Left lung (tissue), 4 donors: ENCODE measurements at regions not wholly inside any gene's neighbourhood (a gene's known extent, or its start where the extent isn't known, plus 50 kb on each side); places are given as distances from the start of the nearest gene placed in this dataset.

Source experiments
- ATAC-seq: fragments of 200-7000 bp; cut with Tn5 transposase; one replicate; pipeline ENCODE4 v1.9.1; 2020; ENCODE audit warnings: moderate library complexity
- DNase-seq, 4 donors: peaks; one replicate each; pipeline ENCODE4 v3.0.0-alpha.2; 2013 to 2020
- H3K27ac ChIP-seq, 2 donors: fragments of 200-600 bp; sonication (generic) in 1 of 2; one replicate each; pipeline versions ENCODE4 v1.5.0 to v1.8.0; 2020 to 2021
- H3K27me3 ChIP-seq, 2 donors: fragments of 200-600 bp; sonication (generic) in 1 of 2; one replicate each; pipeline versions ENCODE4 v1.5.0 to v1.8.0; 2020 to 2021
- H3K36me3 ChIP-seq, 2 donors: fragments of 200-600 bp; sonication (generic) in 1 of 2; one replicate each; pipeline versions ENCODE4 v1.5.0 to v1.8.0; 2020 to 2021
- H3K4me1 ChIP-seq, 2 donors: fragments of 200-600 bp; one replicate each; pipeline ENCODE4 v1.8.0; 2021
- H3K4me3 ChIP-seq, 2 donors: fragments of 200-600 bp; sonication (generic) in 1 of 2; one replicate each; pipeline versions ENCODE4 v1.5.0 to v1.8.0; 2020 to 2021; ENCODE audit warnings: mild to moderate bottlenecking in 1 of 2
- H3K9me3 ChIP-seq, 2 donors: fragments of 200-600 bp; sonication (generic) in 1 of 2; one replicate each; pipeline versions ENCODE4 v1.5.0 to v1.8.0; 2020 to 2021
- CTCF ChIP-seq, 2 donors: fragments of 200-600 bp; sonication (generic) in 1 of 2; IDR thresholded peaks; one replicate each; pipeline versions ENCODE4 v1.5.0 to v1.8.0; 2021; ENCODE audit warnings: antibody characterized with exemption in 2 of 2
- intact Hi-C, 2 donors: fragments of 100-400 bp; cut with DNase I; formaldehyde crosslinking; loops; one replicate each; pipeline versions ENCODE4 v1.11.2 to v1.14.2; 2022
- donor health status: DM: no; HTN: yes; CAD: no.
- donor health status: DM: no; HTN: no; CAD: no.

- Histone ChIP-seq H3K9me3 (peaks cover 0 to 7% of the 10 kb centered on the region in 2 donors), H3K27ac (no peak overlapping the region), H3K4me1 (peaks cover 0 to 17% of the 10 kb centered on the region in 2 donors), H3K4me3 (no peak overlapping the region), H3K27me3 (no peaks in the 10 kb centered on the region), H3K36me3 (no peaks in the 10 kb centered on the region)
- no peak for TF ChIP-seq CTCF (IDR thresholded peaks at IDR 0.05)
- DNase-seq = no peak
- ATAC-seq = peak; percentile 50
- intact Hi-C loops = loop anchor here in 1 of 2 donors (5.0 kb wide), 1 partner anchor 931 kb away; no protein-coding TSS in a partner anchor
These were observed 178.4 kb downstream of the ADSS2 start for GRCh38 chr1:244273262-244273844.

GRCh38 chr1:244273845-244274619 lies 177.7 kb downstream of the ADSS2 start:
- TF ChIP-seq CTCF (IDR thresholded peaks at IDR 0.05) = no peak
- DNase-seq = peak in 3 of 4 donors; percentile 19 to 69 (median 63)
- ATAC-seq = peak; percentile 73
- Histone ChIP-seq H3K27ac (no peak overlapping the region), H3K4me3 (no peak overlapping the region), H3K36me3 (no peaks in the 10 kb centered on the region), H3K4me1 (peaks cover 0 to 17% of the 10 kb centered on the region in 2 donors), H3K9me3 (peaks cover 0 to 7% of the 10 kb centered on the region in 2 donors), H3K27me3 (no peaks in the 10 kb centered on the region)
- intact Hi-C loops = loop anchor here in 1 of 2 donors (5.0 kb wide), 1 partner anchor 932 kb away; no protein-coding TSS in a partner anchor

- no peak for DNase-seq
- Histone ChIP-seq H3K27ac (no peak overlapping the region), H3K4me3 (no peak overlapping the region), H3K9me3 (no peaks in the 10 kb centered on the region), H3K27me3 (no peaks in the 10 kb centered on the region), H3K4me1 (peaks cover 0 to 17% of the 10 kb centered on the region in 2 donors), H3K36me3 (no peaks in the 10 kb centered on the region)
- TF ChIP-seq CTCF (IDR thresholded peaks at IDR 0.05) = no peak
- no peak for ATAC-seq
- intact Hi-C loops = no loop called here
These were observed 175.1 kb downstream of the ADSS2 start for GRCh38 chr1:244276646-244277045.

GRCh38 chr1:244280201-244280600 lies 171.5 kb downstream of the ADSS2 start:
- ATAC-seq (no peak), DNase-seq (no peak)
- no peak for TF ChIP-seq CTCF (IDR thresholded peaks at IDR 0.05)
- no peak overlapping the region for H3K27ac ChIP-seq
- H3K36me3 ChIP-seq = no peaks in the 10 kb centered on the region
- H3K27me3 ChIP-seq = no peaks in the 10 kb centered on the region
- no peaks in the 10 kb centered on the region for H3K9me3 ChIP-seq
- H3K4me3 ChIP-seq = no peak overlapping the region
- H3K4me1 ChIP-seq = no peaks in the 10 kb centered on the region
- intact Hi-C loops = no loop called here

GRCh38 chr1:244280859-244281258 lies 170.8 kb downstream of the ADSS2 start:
- TF ChIP-seq CTCF (IDR thresholded peaks at IDR 0.05) = no peak
- H3K36me3 ChIP-seq = no peaks in the 10 kb centered on the region
- DNase-seq (no peak), ATAC-seq (no peak)
- intact Hi-C loops = no loop called here
- no peak overlapping the region for H3K4me3 ChIP-seq
- no peak overlapping the region for H3K27ac ChIP-seq
- no peaks in the 10 kb centered on the region for H3K9me3 ChIP-seq
- no peaks in the 10 kb centered on the region for H3K4me1 ChIP-seq
- H3K27me3 ChIP-seq = no peaks in the 10 kb centered on the region
